ENCODE measurements at regions not wholly inside any gene's neighbourhood (a gene's known extent, or its start where the extent isn't known, plus 50 kb on each side); places are given as distances from the start of the nearest gene placed in this dataset.

DNA sequence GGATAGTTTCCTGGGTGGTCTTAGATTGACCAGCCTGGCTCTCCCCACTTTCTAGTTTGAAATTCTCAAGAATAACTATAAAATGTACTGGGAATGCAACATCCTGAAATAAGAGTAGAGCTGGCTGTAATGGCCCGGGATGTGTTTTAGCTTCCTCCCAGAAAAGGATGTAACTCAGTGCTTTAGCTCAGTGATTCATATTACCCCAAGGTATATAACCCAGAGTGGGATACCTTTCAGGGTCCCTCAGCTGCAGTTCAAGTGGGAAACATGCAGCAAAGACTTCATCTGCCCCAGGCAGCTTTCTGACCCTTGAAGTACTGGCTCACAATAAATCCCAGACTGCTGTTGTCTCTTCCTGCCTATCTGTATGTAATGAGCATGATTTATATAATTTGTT lies 666.7 kb upstream of the KCND2 start:
- TF ChIP-seq POLR2A (IDR thresholded peaks at IDR 0.05), result no peak
- TF ChIP-seq, protein P1, sequence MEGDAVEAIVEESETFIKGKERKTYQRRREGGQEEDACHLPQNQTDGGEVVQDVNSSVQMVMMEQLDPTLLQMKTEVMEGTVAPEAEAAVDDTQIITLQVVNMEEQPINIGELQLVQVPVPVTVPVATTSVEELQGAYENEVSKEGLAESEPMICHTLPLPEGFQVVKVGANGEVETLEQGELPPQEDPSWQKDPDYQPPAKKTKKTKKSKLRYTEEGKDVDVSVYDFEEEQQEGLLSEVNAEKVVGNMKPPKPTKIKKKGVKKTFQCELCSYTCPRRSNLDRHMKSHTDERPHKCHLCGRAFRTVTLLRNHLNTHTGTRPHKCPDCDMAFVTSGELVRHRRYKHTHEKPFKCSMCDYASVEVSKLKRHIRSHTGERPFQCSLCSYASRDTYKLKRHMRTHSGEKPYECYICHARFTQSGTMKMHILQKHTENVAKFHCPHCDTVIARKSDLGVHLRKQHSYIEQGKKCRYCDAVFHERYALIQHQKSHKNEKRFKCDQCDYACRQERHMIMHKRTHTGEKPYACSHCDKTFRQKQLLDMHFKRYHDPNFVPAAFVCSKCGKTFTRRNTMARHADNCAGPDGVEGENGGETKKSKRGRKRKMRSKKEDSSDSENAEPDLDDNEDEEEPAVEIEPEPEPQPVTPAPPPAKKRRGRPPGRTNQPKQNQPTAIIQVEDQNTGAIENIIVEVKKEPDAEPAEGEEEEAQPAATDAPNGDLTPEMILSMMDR (IDR thresholded peaks at IDR 0.05), result no peak
- TF ChIP-seq POLR2AphosphoS5 (IDR thresholded peaks at IDR 0.05), result no peak

Data from breast epithelium (tissue), 3 donors.